NCI-H526 (cell line): ENCODE measurements at regions not wholly inside any gene's neighbourhood (a gene's known extent, or its start where the extent isn't known, plus 50 kb on each side); places are given as distances from the start of the nearest gene placed in this dataset.

ENCODE experiments used
- DNase-seq, 2 experiments: peaks; one replicate each; lab custom pipeline; 2025; lab: John Stamatoyannopoulos, UW

- no peak for DNase-seq
Measured at GRCh38 chr18:73790587-73790986, 357.0 kb downstream of the FBXO15 start.

GRCh38 chr18:73787316-73787715 lies 360.3 kb downstream of the FBXO15 start:
- DNase-seq = no peak

- DNase-seq = no peak
Measured at GRCh38 chr18:73785300-73785699, 362.3 kb downstream of the FBXO15 start.

GRCh38 chr18:73784853-73785252 lies 362.8 kb downstream of the FBXO15 start:
- no peak for DNase-seq

GRCh38 chr18:73782405-73782804 lies 365.2 kb downstream of the FBXO15 start:
- DNase-seq = no peak

GRCh38 chr18:73780218-73780617 lies 367.4 kb downstream of the FBXO15 start:
- no peak for DNase-seq

GRCh38 chr18:73778032-73778359 lies 369.6 kb downstream of the FBXO15 start:
- DNase-seq = no peak

- no peak for DNase-seq
Measured at GRCh38 chr18:73777356-73778031, 370.1 kb downstream of the FBXO15 start.

GRCh38 chr18:73774811-73775509 lies 372.7 kb downstream of the FBXO15 start:
- peak in 1 of 2 experiments; percentile 7 for DNase-seq

GRCh38 chr18:73768043-73768442 lies 379.6 kb downstream of the FBXO15 start:
- no peak for DNase-seq

- no peak for DNase-seq
Measured at GRCh38 chr18:73766910-73767515, 380.6 kb downstream of the FBXO15 start.

- no peak for DNase-seq
Measured at GRCh38 chr18:73758446-73758845, 389.2 kb downstream of the FBXO15 start.

GRCh38 chr18:73756256-73757091 lies 391.2 kb downstream of the FBXO15 start:
- DNase-seq = no peak

GRCh38 chr18:73752965-73753364 lies 394.7 kb downstream of the FBXO15 start:
- DNase-seq = no peak

- no peak for DNase-seq
Measured at GRCh38 chr18:73752546-73752945, 395.1 kb downstream of the FBXO15 start.

GRCh38 chr18:73750052-73750451 lies 397.6 kb downstream of the FBXO15 start:
- DNase-seq = no peak

GRCh38 chr18:73749304-73749703 lies 398.3 kb downstream of the FBXO15 start:
- DNase-seq = no peak

GRCh38 chr18:73748731-73749130 lies 398.9 kb downstream of the FBXO15 start:
- DNase-seq = no peak

- DNase-seq = no peak
Measured at GRCh38 chr18:73746101-73746500, 401.5 kb downstream of the FBXO15 start.

GRCh38 chr18:73742957-73743356 lies 404.7 kb downstream of the FBXO15 start:
- DNase-seq = no peak

- DNase-seq = no peak
Measured at GRCh38 chr18:73741946-73742345, 405.7 kb downstream of the FBXO15 start.

- no peak for DNase-seq
Measured at GRCh38 chr18:73739098-73739497, 408.5 kb downstream of the FBXO15 start.

- DNase-seq = no peak
Measured at GRCh38 chr18:73737990-73738389, 409.6 kb downstream of the FBXO15 start.
